Panc1 (cell line): ENCODE measurements at regions not wholly inside any gene's neighbourhood (a gene's known extent, or its start where the extent isn't known, plus 50 kb on each side); places are given as distances from the start of the nearest gene placed in this dataset.

Source experiments
- CTCF ChIP-seq: fragments of 450-650 bp; IDR thresholded peaks from 2 replicates; pipeline ENCODE4 v1.5.1; 2017; ENCODE audit warnings: mild to moderate bottlenecking
- POLR2AphosphoS5 ChIP-seq: IDR thresholded peaks from 2 replicates; pipeline ENCODE4 v1.6.1; 2012; ENCODE audit warnings: mild to moderate bottlenecking, low read depth, low read length, moderate library complexity
- REST ChIP-seq, 2 experiments: IDR thresholded peaks; 2 replicates each; pipeline ENCODE4 v1.6.1; 2011 to 2012; ENCODE audit warnings: low read depth in 2 of 2, control low read depth in 1 of 2, low read length in 1 of 2, mild to moderate bottlenecking in 1 of 2, moderate library complexity in 1 of 2; ENCODE audit not compliant: insufficient read depth in 1 of 2
- SIN3A ChIP-seq: IDR thresholded peaks from 2 replicates; pipeline ENCODE4 v1.6.1; 2012; ENCODE audit warnings: low read depth, mild to moderate bottlenecking, low read length, moderate library complexity, borderline replicate concordance; ENCODE audit not compliant: insufficient read depth
- TCF7L2 ChIP-seq: IDR thresholded peaks from 2 replicates; pipeline ENCODE4 v1.6.1; 2011; ENCODE audit warnings: mild to moderate bottlenecking, low read depth, low read length, inconsistent platforms

DNA sequence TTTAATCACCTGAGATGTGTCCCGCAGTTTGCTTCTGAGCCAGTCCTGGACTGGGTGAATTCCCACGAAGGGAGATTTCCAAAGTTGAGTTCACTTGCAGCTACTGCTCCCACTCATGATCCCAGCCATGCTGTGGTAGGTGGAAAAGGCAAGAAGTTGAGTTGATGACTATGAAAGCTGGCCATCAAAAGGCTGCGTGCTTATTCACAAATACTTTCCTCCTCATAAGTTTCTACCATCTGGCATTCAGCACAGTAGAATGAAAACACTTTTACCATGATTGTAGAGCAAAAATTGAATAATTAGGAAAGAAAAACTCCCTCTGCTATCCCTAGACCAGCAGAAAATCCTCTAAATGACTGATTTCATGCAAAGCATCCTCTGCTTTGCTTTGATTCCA is 281.8 kb downstream of the INHBA start:
- no peak for TF ChIP-seq CTCF
- TF ChIP-seq POLR2AphosphoS5 = no peak
- TF ChIP-seq TCF7L2 = no peak
- no peak for TF ChIP-seq SIN3A
- TF ChIP-seq REST (IDR thresholded peaks at IDR 0.05; ENCODE audit: insufficient read depth in 1 of 2, low read depth in 2 of 2, low read length in 1 of 2) = no peak
